ENCODE measurements at regions not wholly inside any gene's neighbourhood (a gene's known extent, or its start where the extent isn't known, plus 50 kb on each side); places are given as distances from the start of the nearest gene placed in this dataset.

GRCh38 chr12:31899109-31899508, 60.1 kb upstream of the RESF1 start:
- Histone ChIP-seq H2BK5ac (ENCODE audit: low read depth, low read length) (peak overlapping the region; percentile 84; the same call in 1 of the 2 replicates), H2BK20ac (ENCODE audit: low read length) (peak overlapping the region; percentile 87; the same call in 1 of the 2 replicates), H3K9me3 (ENCODE audit: insufficient read depth in 2 of 2, low read depth in 1 of 2, low read length in 1 of 2) (no peaks in the 10 kb centered on the region), H3K56ac (replicated peaks; ENCODE audit: insufficient read length, low read depth, low read length) (no peak overlapping the region), H3K27me3 (replicated peaks in 1 of 4; ENCODE audit: control insufficient read depth in 3 of 4, extremely low read depth in 1 of 4, insufficient read depth in 3 of 4, low read length in 3 of 4) (no peaks in the 10 kb centered on the region; a peak in 1 of 7 replicates), H3K23me2 (ENCODE audit: low read depth, low read length) (no peaks in the 10 kb centered on the region), H3K27ac (ENCODE audit: low read depth, low read length) (no peak overlapping the region), H2AK5ac (ENCODE audit: low read depth, low read length) (no peak overlapping the region), H3K14ac (ENCODE audit: insufficient read length) (no peak overlapping the region), H3K79me2 (ENCODE audit: control insufficient read depth in 1 of 2, insufficient read depth in 2 of 2, low read length in 2 of 2) (no peaks in the 10 kb centered on the region), H3K23ac (ENCODE audit: insufficient read length) (no peak overlapping the region), H2AFZ (ENCODE audit: low read length) (no peak overlapping the region), H3K36me3 (ENCODE audit: control insufficient read depth in 2 of 4, insufficient read depth in 4 of 4, low read length in 3 of 4) (no peaks in the 10 kb centered on the region), H4K5ac (ENCODE audit: insufficient read length, low read depth, low read length) (no peak overlapping the region), H2BK12ac (ENCODE audit: low read depth, low read length) (peak overlapping the region; percentile 93; the same call in 1 of the 2 replicates), H3K18ac (ENCODE audit: extremely low read depth, low read length) (peak overlapping the region; percentile 27), H4K20me1 (replicated peaks in 1 of 2; ENCODE audit: control insufficient read depth in 1 of 2, insufficient read depth in 2 of 2, low read length in 2 of 2) (no peaks in the 10 kb centered on the region), H3K4me3 (ENCODE audit: extremely low read depth in 1 of 4, insufficient read depth in 2 of 4, low read depth in 3 of 4, low read length in 4 of 4) (no peak overlapping the region), H2BK120ac (replicated peaks; ENCODE audit: low read depth, low read length) (peak overlapping the region; percentile 97), H4K8ac (ENCODE audit: extremely low read depth, insufficient read depth, low read length) (no peak overlapping the region), H3K4me1 (replicated peaks in 1 of 4; ENCODE audit: control insufficient read depth in 3 of 4, insufficient read depth in 4 of 4, low read length in 3 of 4) (peaks cover 0 to 5% (median 3%) of the 10 kb centered on the region in 4 experiments; a peak in 5 of 7 replicates), H3K9ac (replicated peaks in 1 of 4; ENCODE audit: extremely low read depth in 1 of 4, low read depth in 3 of 4, low read length in 3 of 4) (no peak overlapping the region), H3K4ac (replicated peaks; ENCODE audit: insufficient read length, low read depth, low read length) (peak overlapping the region; percentile 89), H3K4me2 (ENCODE audit: insufficient read depth in 1 of 2, low read depth in 2 of 2, low read length in 2 of 2) (no peak overlapping the region), H2BK15ac (ENCODE audit: low read length) (peak overlapping the region; percentile 76; the same call in 1 of the 2 replicates), H4K91ac (replicated peaks; ENCODE audit: insufficient read length, low read length) (peak overlapping the region; percentile 87), H3K79me1 (ENCODE audit: low read depth, low read length) (no peaks in the 10 kb centered on the region)
- ChIA-PET POLR2A (ENCODE audit: partially characterized antibody) (interaction anchor here (0.6 kb wide), 1 partner anchor 80 kb away, joined by 3 read pairs; no protein-coding TSS in a partner anchor), CTCF (ENCODE audit: partially characterized antibody) (interaction anchor here (1.0 kb wide), 1 partner anchor 63 kb away, joined by 4 read pairs; no protein-coding TSS in a partner anchor)
- TF ChIP-seq RNF2 (IDR thresholded peaks at IDR 0.05; ENCODE audit: borderline replicate concordance, low read depth, low read length, missing control alignments, poor library complexity, severe bottlenecking) (no peak), SAP30 (IDR thresholded peaks at IDR 0.05; ENCODE audit: insufficient read depth, insufficient replicate concordance, low read length) (no peak), SIRT6 (IDR thresholded peaks at IDR 0.05; ENCODE audit: low read length) (no peak), MAFK (IDR thresholded peaks at IDR 0.05; ENCODE audit: low read depth, low read length) (no peak), USF2 (IDR thresholded peaks at IDR 0.05; ENCODE audit: low read length) (no peak), POU5F1 (IDR thresholded peaks at IDR 0.05; ENCODE audit: low read depth, low read length) (no peak), SP1 (IDR thresholded peaks at IDR 0.05; ENCODE audit: low read depth, low read length) (no peak), HDAC6 (IDR thresholded peaks at IDR 0.05; ENCODE audit: low read depth, low read length) (no peak), CTBP2 (IDR thresholded peaks at IDR 0.05; ENCODE audit: borderline replicate concordance, insufficient read depth, insufficient read length, low read length) (no peak), CHD1 (IDR thresholded peaks at IDR 0.05; ENCODE audit: low read depth, low read length) (no peak)
- DNase-seq (ENCODE audit: low read depth in 1 of 2, low spot score in 2 of 2) (no peak), FAIRE-seq (peak; percentile 32)
- 94% methylated on average over 2 of the region's 2 CpGs; no CpG with 5 or more reads in 1 of the 2 experiments for WGBS, 2 experiments (ENCODE audit: extremely low coverage in 1 of 2, insufficient coverage in 1 of 2, insufficient read length in 1 of 2, insufficient replicate concordance in 2 of 2, low coverage in 1 of 2, low lambda C conversion rate in 2 of 2, missing lambda C conversion rate in 1 of 2)

Measured in H1 (cell line).